HG02642 (cell line): ENCODE measurements at regions not wholly inside any gene's neighbourhood (a gene's known extent, or its start where the extent isn't known, plus 50 kb on each side); places are given as distances from the start of the nearest gene placed in this dataset.

Experiments
- ATAC-seq: cut with Tn5 transposase; IDR thresholded peaks from one replicate; pipeline ENCODE4 v1.9.1; 2021; ENCODE audit warnings: mild to moderate bottlenecking; ENCODE audit not compliant: unreplicated experiment, poor library complexity

DNA sequence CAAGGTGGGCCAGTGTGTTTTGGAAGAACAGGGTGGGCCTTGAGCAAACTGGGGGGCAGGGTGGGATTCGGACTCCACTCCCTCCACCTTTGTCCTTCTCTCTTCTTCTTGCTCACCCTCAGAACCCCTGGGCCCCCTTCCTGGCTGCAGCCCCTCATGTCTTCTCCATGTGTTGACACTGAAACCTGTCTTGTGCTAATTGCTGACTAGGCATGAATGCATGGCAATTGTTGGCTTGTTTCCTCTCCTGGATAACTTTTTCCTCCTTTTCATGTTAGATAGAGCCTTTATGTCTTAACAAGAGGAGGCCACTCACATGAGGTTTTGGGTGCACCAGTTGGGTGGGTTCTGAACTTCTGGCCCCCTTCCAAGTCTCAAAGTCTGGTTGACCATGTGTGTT is 181.6 kb upstream of the MKI67 start:
- no peak for ATAC-seq

DNA sequence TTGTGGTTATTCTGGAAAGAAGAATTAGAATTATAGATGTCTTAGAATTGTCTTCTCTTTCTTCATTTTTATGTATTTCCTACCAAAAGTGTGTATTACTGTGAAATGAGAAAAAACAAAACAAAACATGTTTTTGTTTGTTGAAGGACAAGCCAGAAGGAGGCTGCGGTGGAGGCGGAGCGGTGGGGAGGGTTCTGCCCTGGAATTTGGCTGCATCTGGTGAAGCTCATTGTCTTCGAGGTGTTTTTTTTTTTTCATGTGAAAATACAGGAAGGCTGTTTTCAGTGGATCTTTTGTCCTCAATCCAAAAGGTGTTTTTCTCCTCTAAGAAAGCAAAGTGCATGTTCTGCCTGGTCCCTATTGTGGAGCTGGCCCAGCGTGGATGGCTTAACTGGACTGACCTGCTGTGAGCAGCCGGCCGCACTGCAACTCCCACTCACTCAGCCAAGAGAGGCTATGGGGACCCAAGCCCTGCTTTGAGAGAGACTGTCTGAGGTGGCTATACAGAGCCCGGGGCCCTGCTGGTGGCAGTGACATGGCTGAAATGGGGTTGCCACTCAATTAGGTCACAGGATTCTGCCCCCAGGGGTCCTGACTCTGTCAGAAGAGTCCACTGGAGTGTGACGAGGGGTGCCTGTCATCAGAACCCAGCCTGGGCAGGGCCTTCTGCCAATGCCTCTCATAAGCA is 184.9 kb upstream of the MKI67 start:
- ATAC-seq: no peak

DNA sequence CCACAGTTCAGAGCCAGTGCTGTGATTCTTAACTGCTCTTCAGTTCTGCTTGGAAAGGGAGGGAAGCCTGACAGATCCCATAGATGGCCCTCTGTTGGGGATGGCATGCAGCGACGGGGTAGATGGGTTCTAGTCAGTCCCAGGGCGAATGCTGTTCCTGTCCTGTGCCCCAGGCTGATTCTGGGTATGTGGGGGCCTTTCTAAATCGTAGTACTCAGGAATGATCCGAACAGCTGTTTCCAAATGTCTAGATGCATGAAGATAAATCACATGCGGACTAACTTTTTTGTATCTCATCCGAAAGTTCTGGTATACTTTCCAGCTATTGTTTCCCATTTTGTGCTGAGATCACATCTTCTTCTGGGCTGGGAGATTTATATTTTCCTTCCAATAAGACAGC is 186.0 kb upstream of the MKI67 start:
- ATAC-seq: no peak

DNA sequence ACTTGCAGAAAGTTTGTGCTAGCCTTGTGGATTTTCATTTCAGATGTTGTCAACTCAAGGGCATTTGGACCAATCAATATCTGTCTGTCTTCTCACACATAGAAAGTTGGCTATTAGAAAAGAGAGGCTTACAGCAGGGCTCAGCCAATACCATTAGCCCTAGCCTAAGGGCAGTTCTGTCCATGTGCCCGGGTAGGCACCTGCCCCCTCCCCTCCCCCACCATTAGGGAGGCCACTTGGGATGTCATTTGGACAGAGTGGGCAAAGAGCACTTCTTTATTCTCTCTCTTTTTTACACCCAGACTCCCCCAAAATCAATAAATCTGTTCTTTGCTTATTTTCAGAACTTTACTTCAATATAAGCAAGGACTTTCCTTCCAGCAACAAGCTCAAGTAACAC is 188.5 kb upstream of the MKI67 start:
- ATAC-seq: no peak

DNA sequence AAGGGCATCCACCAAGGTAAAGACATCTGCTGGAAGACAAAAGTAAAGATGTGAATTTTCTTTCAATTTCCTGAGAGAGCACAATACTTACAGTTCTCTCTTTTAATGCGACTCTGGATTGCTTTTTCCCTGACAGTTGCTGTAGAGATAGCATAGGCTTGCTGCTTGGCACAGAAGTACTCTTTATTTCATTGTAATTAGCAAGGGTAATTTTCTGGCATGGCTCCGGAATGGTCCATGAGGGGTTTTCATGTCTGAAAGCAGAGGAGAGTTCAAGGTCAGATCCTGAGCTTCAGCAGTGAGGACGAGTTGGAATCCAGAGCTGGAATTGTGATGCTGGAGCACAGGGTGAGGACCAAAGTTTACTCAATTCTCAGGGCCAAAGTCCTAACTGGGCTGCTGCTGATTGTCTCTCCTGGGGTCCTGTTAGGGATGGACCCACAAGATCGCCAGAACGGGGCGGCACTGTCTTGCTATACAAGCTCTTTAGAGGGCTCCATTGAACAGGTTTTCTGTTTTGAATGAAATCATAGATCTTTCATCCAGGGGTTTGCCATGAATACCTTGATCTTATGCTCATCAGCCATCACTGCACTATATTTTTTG is 190.0 kb upstream of the MKI67 start:
- no peak for ATAC-seq

DNA sequence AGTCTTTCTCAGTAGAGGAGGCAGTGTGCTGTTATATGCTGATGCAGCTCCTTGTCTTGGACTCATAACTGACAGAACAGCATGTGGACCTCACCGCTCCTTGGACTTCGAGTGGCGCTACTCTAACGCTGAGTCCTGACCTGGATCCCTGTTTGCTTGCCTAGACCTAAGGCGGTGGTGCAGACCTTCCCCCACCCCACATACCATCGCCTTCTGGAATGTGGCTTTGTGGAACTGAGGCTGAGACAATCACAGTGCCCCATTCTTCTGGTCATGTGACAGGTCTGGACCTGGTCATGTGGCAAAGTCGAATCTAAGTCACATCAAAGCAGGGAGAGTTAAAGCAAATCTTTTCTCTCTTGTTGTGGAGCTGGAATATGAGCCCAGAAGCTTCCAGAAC is 190.7 kb upstream of the MKI67 start:
- no peak for ATAC-seq

DNA sequence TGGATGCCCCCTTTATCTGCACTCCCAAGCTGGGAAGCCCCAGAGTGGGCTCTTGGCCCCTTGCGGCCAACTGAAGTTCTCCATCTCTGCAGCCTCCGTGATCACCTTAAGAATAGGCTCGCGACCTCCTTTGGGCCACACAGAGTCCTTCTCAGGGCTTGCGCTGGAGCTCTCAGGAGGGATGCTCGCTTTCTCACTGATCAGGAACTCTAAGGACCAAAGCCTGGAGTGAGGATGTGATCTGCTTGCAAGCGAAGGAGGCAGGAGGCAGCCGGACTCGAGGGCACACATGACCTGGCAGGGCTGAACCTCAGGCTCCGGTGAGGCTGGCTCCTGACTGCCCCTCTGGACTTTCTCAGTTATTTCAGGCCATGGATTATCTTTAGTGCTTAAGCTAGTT is 192.1 kb upstream of the MKI67 start:
- ATAC-seq: no peak

DNA sequence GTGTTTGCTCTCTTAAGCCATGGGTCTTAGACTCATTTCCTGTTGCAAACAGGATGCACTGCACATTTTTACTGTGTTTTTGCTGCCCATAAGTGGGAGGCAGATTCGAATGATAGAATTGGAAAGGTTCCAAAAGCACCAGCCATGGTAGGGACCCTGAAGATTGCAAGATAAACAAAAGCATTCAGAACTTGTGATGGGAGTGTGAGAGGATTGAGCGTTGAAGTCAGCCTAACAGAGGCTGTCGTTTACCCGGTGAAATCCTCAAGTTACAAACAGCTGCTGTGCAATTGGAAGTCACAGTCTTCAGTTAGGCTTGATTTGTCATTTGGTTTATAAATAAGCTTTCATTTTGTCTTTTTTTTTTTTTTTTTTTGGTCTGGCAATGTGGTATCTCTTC is 192.7 kb upstream of the MKI67 start:
- ATAC-seq: no peak

DNA sequence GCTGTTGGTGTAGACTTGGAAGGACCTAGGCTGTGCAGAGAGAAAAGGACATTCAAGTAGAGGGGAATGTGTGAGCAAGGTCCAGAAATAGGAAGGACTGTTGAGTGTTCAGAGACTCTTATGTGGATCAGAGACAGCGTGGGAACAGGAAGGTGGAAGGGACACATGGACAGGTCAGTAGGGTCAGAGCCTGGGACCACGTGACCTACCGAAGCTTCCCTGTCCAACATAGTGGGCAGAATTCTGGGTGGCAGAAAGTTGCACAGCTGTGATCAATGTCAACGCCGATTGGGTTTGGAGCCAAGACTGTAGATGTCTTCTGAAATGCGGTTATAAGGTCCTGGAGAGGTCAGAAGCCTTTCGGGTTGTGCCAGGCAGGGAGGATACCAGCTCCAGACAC is 195.9 kb upstream of the MKI67 start:
- no peak for ATAC-seq

DNA sequence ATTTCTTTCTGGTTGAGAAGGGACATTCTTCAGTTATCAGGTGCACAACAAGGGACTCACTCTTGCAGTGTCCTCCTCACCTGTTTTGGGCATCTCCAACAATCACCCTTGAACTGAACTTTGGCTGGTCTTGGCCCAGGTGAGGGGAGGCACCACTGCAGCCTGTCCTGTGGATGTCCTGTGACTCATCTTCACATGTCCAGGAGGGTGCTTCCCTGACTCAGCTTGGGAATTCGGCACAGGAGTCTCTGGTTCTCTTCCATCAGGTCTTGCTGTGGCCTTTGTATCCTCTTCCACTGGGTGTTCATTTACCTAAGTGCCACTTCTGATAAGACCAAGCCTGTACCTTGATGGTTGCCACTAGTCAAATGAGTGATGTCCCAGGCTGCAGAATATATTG is 196.7 kb upstream of the MKI67 start:
- ATAC-seq: no peak

DNA sequence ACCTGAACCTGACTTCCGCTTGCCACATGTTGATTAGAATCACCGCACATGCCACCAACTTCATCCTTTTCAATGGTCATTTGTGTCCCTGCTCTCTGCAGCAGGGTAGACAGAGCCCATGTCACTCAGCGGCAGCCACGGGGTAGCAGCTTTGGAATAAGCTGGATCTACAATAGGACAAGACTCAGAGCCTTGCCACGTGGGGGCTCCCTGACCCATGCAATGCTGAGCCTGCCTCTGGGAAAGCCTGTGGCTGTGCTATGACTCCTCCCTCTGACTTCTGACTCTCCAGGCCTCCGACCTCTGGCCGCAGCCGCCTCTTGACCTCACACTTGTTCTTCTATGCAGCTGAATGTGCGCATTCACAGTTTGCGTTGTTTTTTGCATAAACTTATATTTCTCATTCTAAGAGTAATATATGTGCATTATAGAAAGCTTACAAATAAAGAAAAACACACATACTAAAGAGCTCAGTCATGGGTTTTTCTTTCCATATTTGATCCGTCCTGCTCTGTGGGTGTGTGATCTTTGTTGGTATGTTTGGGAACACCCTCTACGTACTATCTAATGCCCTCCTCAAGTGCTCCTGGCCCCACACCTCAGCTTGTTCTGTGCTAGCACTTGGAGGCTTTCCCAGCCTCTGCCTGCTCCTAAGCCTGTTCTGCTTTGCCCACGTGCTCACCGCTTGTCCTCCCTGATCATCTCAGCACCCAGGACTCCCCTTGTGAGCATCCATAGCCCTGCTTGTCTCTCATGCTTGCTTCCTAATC is 198.0 kb upstream of the MKI67 start:
- no peak for ATAC-seq

DNA sequence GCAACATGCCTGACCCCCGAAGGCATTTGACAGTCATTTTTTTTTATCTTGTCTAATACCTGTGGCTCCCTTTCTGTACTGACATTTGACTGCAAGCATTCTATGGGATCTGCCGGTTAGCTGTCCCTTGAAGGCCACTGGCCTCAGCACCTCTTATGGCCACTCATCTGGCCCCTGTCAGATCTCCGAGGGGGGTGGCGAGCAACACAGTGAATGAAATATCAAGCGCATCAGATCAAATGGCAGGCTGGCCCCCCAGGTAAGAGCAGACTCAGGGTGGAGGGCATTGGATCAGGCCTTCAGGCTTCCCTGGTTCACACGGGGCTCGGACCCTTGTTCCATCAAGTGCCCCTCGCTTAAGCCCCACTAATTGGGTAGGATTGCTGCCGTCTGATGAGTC is 199.6 kb upstream of the MKI67 start:
- no peak for ATAC-seq

DNA sequence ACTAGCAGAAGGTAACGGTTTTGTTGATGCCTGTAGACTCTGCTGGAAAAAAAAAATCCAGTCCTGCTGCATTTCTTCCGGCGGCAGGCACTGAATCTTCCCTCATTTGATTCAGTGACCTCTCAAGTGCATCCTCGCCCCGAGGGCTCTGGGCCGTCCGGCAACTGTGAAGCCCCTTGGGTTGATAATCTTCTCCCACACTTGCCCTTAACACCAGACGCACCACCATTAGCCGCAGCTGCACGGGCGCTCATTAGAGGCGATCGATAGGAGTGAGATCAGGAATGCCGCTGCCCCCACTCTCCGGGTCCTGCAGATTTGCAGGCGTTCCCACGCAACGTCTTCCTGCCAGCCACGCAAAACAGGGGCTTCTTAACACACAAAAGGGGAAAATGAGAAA is 200.0 kb upstream of the MKI67 start:
- no peak for ATAC-seq

DNA sequence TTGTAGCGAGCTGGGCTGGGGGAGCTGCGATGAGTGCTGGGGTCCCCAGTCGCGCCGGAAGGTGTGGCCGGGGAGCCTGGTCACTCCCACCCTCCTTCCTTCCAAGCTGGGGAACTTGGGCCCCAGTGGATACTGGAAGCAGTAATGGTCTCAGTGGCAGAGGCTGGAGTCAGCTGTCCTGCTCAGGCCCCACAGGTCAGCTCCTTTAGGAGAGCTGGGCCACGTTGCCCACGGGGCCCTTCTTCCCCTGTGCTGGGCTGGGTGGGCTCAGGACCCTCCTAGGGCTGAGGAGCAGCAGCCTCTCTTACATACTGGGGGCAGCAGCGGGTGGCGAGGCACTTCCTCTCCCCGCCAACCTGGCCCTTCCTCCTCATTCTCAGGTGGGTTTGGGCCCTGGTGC is 200.6 kb upstream of the MKI67 start:
- ATAC-seq: no peak

DNA sequence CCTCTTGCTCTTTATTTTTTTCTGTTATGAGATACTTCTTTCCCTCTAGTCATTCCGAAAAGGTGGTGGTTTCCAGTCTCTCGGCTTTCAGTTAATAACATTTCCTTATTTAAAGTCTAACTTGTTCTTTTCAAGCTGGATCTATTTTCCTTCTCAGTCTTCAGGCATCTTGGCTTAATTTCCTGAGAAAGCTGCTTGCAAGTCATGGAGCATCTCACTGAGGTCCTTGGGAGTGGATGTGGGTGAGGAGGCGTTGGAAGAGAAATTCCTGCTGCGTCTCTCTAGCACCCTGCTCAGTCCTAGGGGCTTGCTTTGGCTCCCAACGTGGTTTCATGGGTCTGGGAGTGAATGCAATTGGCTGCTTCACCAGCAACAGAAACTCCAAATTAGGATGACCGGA is 210.2 kb upstream of the MKI67 start:
- ATAC-seq: no peak

DNA sequence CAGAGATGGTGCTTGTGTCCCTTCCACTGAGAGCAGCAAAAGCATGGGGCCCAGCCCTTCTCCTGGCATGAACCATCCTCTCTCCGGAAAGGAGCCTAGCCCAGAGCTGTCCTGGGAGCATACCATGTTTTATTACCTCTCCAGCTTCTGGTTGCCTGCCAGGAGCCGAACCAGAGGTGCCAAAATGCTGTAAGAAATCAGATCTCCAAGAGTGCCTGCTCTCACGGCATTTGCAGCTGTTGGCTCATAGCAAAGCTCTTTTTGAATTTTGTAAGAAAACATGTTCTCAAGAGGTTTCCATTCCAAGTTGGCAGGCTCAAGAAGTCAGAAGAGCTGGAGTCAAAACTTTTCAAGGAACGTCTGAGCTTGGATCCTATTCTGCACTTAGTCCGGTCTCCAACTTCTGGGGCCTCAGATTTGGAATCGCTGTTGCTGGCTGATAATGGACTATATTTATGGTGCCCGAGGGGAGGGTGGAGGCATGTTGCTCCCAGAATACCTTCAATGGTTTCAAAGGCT is 211.7 kb upstream of the MKI67 start:
- ATAC-seq: no peak

DNA sequence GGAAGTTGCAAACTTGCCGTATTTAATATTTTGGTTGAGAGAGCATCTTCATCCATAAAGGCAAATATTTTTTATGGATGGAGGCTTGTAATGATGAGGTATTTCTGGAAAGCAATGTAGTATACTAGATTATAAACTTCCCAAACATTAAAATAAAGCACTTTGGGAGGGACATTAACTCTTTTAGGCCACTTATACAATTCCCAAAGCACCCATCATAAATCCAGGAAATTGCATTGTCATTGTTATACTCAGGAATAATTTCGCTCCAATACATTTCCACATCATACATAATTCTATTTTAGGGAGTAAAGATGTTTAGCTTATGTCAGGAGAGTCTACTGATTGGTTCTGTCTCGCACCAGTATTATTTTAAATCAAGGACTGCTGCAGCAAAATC is 212.7 kb upstream of the MKI67 start:
- no peak for ATAC-seq

DNA sequence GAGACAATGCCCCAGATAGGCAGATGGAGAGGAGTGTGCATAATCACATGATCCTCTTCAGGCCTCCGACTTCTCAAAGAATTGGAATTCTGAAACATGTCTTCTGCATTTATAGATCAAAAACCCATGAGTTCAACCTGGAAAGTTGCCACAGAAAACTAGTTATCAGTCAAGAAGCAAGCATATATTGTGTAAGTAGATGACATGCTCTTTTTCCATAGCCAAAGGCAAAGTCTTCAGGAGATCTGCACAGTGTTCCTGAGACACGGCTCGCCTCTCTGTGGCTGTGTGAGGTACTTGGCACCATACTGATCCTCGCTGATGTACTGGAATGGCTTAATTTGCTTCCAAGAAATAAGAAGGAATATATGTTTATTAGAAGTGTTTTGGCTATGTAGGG is 213.5 kb upstream of the MKI67 start:
- no peak for ATAC-seq

DNA sequence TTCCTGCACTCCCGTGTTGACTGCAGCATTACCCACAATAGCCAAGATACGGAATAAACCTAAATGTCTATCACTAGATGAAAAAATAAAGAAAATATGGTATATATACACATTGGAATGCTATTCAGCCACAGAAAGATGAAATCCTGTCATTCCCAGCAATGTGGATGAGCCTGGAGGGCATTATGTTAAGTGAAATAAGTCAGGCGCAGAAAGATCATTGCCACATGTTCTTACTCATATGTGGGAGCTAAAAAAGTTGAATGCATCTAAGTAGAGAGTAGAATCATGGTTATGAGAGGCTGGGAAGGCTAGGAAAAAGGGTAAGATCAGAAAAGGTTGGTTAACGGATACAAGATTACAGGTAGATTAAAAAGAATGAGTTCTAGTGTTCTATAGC is 219.1 kb upstream of the MKI67 start:
- ATAC-seq: no peak

DNA sequence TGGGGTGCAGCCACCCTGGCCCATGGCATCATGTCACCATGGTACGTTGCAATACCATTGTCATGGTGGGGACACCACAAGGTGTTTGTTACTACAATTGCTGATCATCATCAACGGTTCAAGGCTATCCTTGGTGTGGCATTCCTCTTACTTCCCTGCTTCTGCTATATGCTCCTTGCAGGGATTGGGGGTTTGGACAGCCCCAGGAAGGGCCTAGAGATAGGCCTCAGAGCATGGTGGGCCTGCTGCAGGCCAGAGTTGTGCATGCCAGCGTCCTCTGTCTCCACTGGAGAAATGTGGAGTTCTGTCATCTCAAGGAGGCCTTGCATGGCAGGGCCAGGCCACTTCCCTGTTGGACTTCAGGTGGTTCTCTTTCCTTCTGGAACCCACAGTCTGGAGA is 234.6 kb upstream of the MKI67 start:
- no peak for ATAC-seq

DNA sequence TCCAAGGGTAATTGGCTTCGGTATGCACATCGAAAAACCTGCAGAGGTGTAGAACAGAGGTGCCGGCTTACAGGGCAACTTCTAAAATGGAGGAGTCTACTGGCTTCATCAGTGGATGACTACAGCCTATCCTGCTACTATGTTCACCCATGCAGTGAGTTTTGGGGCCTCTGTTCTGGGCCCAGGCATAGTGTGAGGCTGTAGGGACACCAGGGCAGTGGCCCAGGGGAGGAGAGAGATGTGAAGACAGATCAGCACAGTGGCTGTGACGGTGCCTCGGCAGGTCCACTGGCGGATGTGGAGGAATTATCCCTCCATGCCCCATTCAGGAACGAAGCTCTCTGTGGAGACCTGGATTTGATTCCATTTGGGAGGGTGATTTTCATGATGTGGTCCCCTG is 235.3 kb upstream of the MKI67 start:
- ATAC-seq: no peak

DNA sequence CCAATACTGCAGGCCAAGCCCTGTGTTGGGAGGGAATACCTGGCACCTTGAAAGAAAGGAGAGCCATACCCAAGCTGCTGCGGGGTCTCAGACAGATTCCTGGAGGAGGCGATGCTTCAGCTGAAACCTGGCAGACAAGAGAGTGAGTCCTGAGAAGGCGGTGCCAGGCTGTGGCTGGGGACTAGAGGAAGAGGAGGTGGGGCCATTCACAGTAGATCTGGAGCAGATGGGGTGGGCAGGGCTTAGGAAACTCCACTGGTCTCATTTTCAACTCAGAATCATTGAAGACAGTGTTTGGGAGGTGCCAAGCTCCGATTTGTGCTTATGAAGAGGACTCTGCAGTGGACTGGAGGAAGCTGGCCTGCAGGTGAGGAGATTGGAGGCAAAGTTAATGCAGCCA is 236.3 kb upstream of the MKI67 start:
- no peak for ATAC-seq
